D721Med (cell line): ENCODE measurements at regions not wholly inside any gene's neighbourhood (a gene's known extent, or its start where the extent isn't known, plus 50 kb on each side); places are given as distances from the start of the nearest gene placed in this dataset.

ENCODE experiments used
- DNase-seq: peaks from one replicate; pipeline ENCODE4 v3.0.0; 2011; ENCODE audit warnings: low spot score; ENCODE audit not compliant: insufficient read length
- FAIRE-seq: peaks from 2 replicates; lab custom pipeline; 2011; peaks lifted over from hg19 to GRCh38; lab: Jason Lieb, UNC
- TF ChIP-seq, protein P1 (sequence below): IDR thresholded peaks from 2 replicates; pipeline ENCODE4 v1.5.1; 2012; ENCODE audit warnings: mild to moderate bottlenecking, control low read depth; ENCODE audit not compliant: insufficient read depth; ENCODE audit errors: missing control alignments

GRCh38 chr16:60452646-60453045 lies 1583.6 kb downstream of the CDH8 start:
- TF ChIP-seq, protein P1, sequence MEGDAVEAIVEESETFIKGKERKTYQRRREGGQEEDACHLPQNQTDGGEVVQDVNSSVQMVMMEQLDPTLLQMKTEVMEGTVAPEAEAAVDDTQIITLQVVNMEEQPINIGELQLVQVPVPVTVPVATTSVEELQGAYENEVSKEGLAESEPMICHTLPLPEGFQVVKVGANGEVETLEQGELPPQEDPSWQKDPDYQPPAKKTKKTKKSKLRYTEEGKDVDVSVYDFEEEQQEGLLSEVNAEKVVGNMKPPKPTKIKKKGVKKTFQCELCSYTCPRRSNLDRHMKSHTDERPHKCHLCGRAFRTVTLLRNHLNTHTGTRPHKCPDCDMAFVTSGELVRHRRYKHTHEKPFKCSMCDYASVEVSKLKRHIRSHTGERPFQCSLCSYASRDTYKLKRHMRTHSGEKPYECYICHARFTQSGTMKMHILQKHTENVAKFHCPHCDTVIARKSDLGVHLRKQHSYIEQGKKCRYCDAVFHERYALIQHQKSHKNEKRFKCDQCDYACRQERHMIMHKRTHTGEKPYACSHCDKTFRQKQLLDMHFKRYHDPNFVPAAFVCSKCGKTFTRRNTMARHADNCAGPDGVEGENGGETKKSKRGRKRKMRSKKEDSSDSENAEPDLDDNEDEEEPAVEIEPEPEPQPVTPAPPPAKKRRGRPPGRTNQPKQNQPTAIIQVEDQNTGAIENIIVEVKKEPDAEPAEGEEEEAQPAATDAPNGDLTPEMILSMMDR, result no peak

GRCh38 chr16:60438894-60439293 lies 1597.3 kb downstream of the CDH8 start:
- no peak for DNase-seq
- FAIRE-seq, result no peak
- TF ChIP-seq, protein P1, result no peak

More at GRCh38 chr16:60452646-60453045, 1583.6 kb downstream of the CDH8 start:
- DNase-seq (no peak), FAIRE-seq (no peak)

- TF ChIP-seq, protein P1, result no peak
- DNase-seq (no peak), FAIRE-seq (no peak)
These were observed 1603.8 kb downstream of the CDH8 start for GRCh38 chr16:60432472-60432871.

DNA sequence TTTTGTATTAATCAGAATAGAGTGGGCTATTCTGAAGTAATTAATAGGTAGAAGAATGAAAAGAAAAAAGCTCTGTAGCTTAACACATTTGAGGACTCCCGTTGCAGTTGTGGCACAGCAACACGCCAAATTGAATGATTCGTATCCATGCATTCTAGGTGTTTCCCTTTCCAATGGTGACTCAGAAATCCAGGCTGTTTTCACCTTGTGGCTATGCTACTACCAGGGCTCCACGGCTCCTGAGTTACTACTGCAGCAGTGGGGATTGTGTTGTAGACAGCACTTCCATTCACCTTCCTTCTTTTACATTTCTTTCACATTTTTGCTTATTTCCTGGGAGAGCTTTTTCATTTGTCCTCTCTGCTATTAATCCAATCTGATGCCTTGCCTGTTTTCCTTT lies 1616.4 kb downstream of the CDH8 start:
- TF ChIP-seq, protein P1, result no peak
- DNase-seq (no peak), FAIRE-seq (no peak)

DNA sequence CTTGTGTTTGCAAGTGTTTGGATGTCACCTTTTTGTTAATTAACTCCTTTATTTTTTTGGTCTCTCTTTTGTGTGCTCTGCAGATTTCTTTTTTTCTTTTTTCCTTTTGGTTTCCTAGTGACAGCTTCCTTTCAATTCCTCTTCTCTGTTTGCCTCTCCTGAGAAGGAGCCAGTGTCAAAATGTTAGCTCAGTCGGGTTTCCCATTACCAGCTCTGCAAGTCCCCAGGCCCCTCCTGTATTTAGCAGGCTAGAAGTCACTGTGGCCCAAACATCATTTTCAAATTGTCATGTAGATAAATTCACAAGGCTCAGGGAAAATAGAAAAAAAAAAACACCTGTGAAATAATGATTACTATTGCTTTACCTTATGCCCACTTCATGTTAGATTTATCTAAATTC lies 1621.6 kb downstream of the CDH8 start:
- TF ChIP-seq, protein P1, result no peak
- DNase-seq (no peak), FAIRE-seq (no peak)

- TF ChIP-seq, protein P1, result no peak
- no peak for FAIRE-seq
- DNase-seq, result no peak
These were observed 1622.3 kb downstream of the CDH8 start for GRCh38 chr16:60413969-60414368.

GRCh38 chr16:60407606-60408005 lies 1628.6 kb downstream of the CDH8 start:
- FAIRE-seq (no peak), DNase-seq (no peak)
- TF ChIP-seq, protein P1, result no peak
